ENCODE measurements at regions not wholly inside any gene's neighbourhood (a gene's known extent, or its start where the extent isn't known, plus 50 kb on each side); places are given as distances from the start of the nearest gene placed in this dataset.

DNA sequence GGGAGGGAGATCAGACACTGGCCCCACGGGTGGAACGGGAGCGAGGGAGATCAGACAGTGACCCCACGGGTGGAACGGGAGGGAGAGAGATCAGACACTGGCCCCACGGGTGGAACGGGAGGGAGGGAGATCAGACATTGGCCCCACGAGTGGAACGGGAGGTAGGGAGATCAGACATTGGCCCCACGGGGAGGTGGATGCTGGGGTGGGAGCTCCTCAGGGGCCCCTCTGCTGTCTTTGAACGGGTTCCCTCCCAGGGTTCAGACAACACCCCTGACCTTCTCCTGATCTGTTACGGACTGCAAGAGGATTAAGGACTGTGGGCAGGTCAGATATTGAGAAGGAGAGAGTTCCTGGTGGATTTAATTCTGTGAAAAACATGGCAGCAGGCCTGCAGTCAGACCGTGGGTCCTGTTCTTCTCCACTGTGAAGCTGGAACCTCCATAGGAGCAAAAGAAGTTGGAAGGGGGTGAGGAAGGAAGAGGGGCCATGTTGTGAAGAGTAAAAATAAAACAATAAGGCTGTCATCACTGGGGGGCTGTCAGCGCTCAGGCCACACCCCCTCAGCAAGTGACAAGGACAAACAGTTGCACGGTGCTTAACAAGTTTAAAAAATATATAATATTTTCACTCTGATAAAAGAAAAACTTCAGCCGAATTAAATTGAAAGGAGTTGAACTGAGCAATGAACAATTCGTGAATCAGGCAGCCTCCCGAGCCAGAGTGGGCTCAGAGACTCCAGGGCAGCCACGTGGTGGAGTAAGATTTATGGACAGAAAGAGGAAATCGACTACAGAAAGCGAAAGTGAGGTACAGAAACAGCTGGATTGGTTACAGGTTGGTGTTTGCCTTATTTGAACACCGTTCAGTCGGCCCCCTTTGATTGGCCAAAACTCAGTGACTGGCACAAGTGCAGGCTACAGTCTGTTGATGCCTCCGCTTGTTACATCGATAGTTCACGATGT is 348.7 kb upstream of the TNRC6C start:
- TF ChIP-seq, protein P1, sequence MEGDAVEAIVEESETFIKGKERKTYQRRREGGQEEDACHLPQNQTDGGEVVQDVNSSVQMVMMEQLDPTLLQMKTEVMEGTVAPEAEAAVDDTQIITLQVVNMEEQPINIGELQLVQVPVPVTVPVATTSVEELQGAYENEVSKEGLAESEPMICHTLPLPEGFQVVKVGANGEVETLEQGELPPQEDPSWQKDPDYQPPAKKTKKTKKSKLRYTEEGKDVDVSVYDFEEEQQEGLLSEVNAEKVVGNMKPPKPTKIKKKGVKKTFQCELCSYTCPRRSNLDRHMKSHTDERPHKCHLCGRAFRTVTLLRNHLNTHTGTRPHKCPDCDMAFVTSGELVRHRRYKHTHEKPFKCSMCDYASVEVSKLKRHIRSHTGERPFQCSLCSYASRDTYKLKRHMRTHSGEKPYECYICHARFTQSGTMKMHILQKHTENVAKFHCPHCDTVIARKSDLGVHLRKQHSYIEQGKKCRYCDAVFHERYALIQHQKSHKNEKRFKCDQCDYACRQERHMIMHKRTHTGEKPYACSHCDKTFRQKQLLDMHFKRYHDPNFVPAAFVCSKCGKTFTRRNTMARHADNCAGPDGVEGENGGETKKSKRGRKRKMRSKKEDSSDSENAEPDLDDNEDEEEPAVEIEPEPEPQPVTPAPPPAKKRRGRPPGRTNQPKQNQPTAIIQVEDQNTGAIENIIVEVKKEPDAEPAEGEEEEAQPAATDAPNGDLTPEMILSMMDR (conservative IDR thresholded peaks at IDR 0.05 in 1 of 2, IDR thresholded peaks at IDR 0.05 in 1 of 2; ENCODE audit: low read depth in 1 of 2, low read length in 2 of 2) = no peak
- no peak for TF ChIP-seq EZH2 (IDR thresholded peaks at IDR 0.05; ENCODE audit: low read length, missing control alignments)
